Suppressor macrophage treated with lipopolysaccharide for 4 hours (primary cell): ENCODE measurements at regions not wholly inside any gene's neighbourhood (a gene's known extent, or its start where the extent isn't known, plus 50 kb on each side); places are given as distances from the start of the nearest gene placed in this dataset.

Experiments
- DNase-seq: peaks from one replicate; pipeline ENCODE4 v3.0.0-alpha.2; 2020

GRCh38 chr14:54129850-54130640, 173.4 kb upstream of the BMP4 start:
- DNase-seq, result no peak

- DNase-seq, result no peak
These were observed 175.9 kb upstream of the BMP4 start for GRCh38 chr14:54132496-54132895.

- DNase-seq, result no peak
These were observed 177.3 kb upstream of the BMP4 start for GRCh38 chr14:54133896-54134295.

- no peak for DNase-seq
These were observed 179.2 kb upstream of the BMP4 start for GRCh38 chr14:54135804-54136280.

- no peak for DNase-seq
These were observed 180.4 kb upstream of the BMP4 start for GRCh38 chr14:54136894-54137613.

- no peak for DNase-seq
These were observed 181.0 kb upstream of the BMP4 start for GRCh38 chr14:54137614-54137961.

GRCh38 chr14:54138024-54138353, 181.4 kb upstream of the BMP4 start:
- no peak for DNase-seq

GRCh38 chr14:54138354-54139038, 181.9 kb upstream of the BMP4 start:
- no peak for DNase-seq

- no peak for DNase-seq
These were observed 183.9 kb upstream of the BMP4 start for GRCh38 chr14:54140551-54140950.

GRCh38 chr14:54146601-54147000, 190.0 kb upstream of the BMP4 start:
- DNase-seq, result no peak

- DNase-seq, result no peak
These were observed 190.7 kb upstream of the BMP4 start for GRCh38 chr14:54147282-54147681.

- DNase-seq, result no peak
These were observed 191.1 kb upstream of the BMP4 start for GRCh38 chr14:54147758-54148157.

GRCh38 chr14:54148251-54148650, 191.6 kb upstream of the BMP4 start:
- no peak for DNase-seq

GRCh38 chr14:54152351-54152750, 195.7 kb upstream of the BMP4 start:
- no peak for DNase-seq

- no peak for DNase-seq
These were observed 209.7 kb upstream of the BMP4 start for GRCh38 chr14:54166049-54166950.

GRCh38 chr14:54168489-54168888, 211.9 kb upstream of the BMP4 start:
- DNase-seq, result no peak

- no peak for DNase-seq
These were observed 212.8 kb upstream of the BMP4 start for GRCh38 chr14:54169254-54169924.

GRCh38 chr14:54170301-54170700, 213.7 kb upstream of the BMP4 start:
- no peak for DNase-seq

GRCh38 chr14:54172114-54172513, 215.5 kb upstream of the BMP4 start:
- no peak for DNase-seq

- DNase-seq, result no peak
These were observed 215.9 kb upstream of the BMP4 start for GRCh38 chr14:54172562-54172961.

GRCh38 chr14:54173802-54174201, 217.2 kb upstream of the BMP4 start:
- DNase-seq, result no peak

GRCh38 chr14:54174457-54174856, 217.8 kb upstream of the BMP4 start:
- no peak for DNase-seq
